ENCODE measurements at regions not wholly inside any gene's neighbourhood (a gene's known extent, or its start where the extent isn't known, plus 50 kb on each side); places are given as distances from the start of the nearest gene placed in this dataset.
"Not testable (repeated sequence)": the region's sequence is repeated elsewhere in the genome, so short reads cannot be mapped to it uniquely, and the experiment has no call there.

- H3K4me1 ChIP-seq (ENCODE audit: control insufficient read depth, insufficient read depth, low read length); H3K27ac ChIP-seq (ENCODE audit: low read length); H3K4me3 ChIP-seq (ENCODE audit: low read length); DNase-seq; H3K9me3 ChIP-seq (replicated peaks; ENCODE audit: control insufficient read depth, low read depth, low read length); H3K36me3 ChIP-seq (ENCODE audit: control insufficient read depth, insufficient read depth, low read length); H3K27me3 ChIP-seq (ENCODE audit: control insufficient read depth, insufficient read depth, low read length): not testable (repeated sequence)
- WGBS (ENCODE audit: insufficient coverage): no CpG with 5 or more reads among the region's 6 CpGs
Measured at GRCh38 chr9:39566782-39567181, 211.3 kb downstream of the SPATA31A1 start.

GRCh38 chr9:39567396-39567795, 211.9 kb downstream of the SPATA31A1 start:
- H3K27ac ChIP-seq (ENCODE audit: low read length); H3K4me1 ChIP-seq (ENCODE audit: control insufficient read depth, insufficient read depth, low read length); H3K9me3 ChIP-seq (replicated peaks; ENCODE audit: control insufficient read depth, low read depth, low read length); H3K4me3 ChIP-seq (ENCODE audit: low read length); H3K27me3 ChIP-seq (ENCODE audit: control insufficient read depth, insufficient read depth, low read length); H3K36me3 ChIP-seq (ENCODE audit: control insufficient read depth, insufficient read depth, low read length); DNase-seq: not testable (repeated sequence)
- WGBS (ENCODE audit: insufficient coverage): no CpG with 5 or more reads among the region's 1 CpG

- H3K4me3 ChIP-seq (ENCODE audit: low read length); H3K36me3 ChIP-seq (ENCODE audit: control insufficient read depth, insufficient read depth, low read length); H3K4me1 ChIP-seq (ENCODE audit: control insufficient read depth, insufficient read depth, low read length); DNase-seq; H3K27ac ChIP-seq (ENCODE audit: low read length); H3K9me3 ChIP-seq (replicated peaks; ENCODE audit: control insufficient read depth, low read depth, low read length); H3K27me3 ChIP-seq (ENCODE audit: control insufficient read depth, insufficient read depth, low read length): not testable (repeated sequence)
- no CpG with 5 or more reads among the region's 2 CpGs for WGBS (ENCODE audit: insufficient coverage)
Measured at GRCh38 chr9:39568900-39569299, 213.4 kb downstream of the SPATA31A1 start.

DNA sequence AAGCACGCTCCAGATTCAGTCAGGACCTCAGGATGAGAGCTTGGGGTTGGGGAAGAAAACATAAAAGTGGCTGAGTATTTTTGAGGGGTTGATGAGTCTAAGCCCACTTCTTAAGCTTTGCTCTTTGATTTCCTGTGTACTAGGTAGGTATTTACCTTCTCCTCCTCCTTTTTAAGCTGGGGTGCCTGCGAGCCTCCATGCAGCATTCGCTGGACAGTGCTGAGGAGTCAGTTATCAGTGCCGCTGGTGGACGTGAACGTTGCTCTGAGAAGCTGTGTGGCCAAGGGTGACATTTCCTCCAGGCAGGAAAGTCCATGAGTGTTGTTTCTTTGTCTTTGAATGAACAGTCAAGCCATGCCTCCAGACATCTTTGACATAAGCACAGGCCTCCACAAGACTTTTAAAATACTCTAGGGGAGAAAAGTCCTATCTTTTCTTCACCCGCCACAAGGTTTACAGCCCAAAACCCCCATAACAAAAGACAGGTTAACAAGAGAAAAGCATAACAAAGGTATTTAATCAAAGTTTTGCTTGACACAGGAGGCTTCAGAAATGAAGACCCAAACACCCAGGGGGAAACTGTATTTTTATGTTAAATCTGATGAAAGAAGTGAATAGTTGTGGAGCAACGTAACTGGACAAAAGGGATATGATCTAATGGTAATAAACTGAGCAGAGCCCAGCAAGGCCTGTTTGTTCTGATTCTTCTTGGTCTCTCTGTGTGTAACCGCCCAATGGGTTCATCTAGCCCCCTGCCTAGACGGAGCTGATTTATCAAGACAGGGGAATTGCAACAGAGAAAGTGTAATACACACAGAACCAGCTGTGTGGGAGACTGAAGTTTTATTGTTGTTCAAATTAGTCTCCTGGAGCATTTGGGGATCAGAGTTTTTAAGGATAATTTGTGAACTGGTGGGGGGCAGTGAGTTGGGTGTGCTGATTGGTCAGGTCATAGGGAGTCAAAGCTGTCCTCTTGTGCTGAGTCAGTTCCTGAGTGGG, 217.9 kb downstream of the SPATA31A1 start:
- not testable (repeated sequence) for H3K4me1 ChIP-seq (ENCODE audit: control insufficient read depth, insufficient read depth, low read length); H3K27ac ChIP-seq (ENCODE audit: low read length); H3K9me3 ChIP-seq (replicated peaks; ENCODE audit: control insufficient read depth, low read depth, low read length); DNase-seq; H3K4me3 ChIP-seq (ENCODE audit: low read length); H3K27me3 ChIP-seq (ENCODE audit: control insufficient read depth, insufficient read depth, low read length); H3K36me3 ChIP-seq (ENCODE audit: control insufficient read depth, insufficient read depth, low read length)
- WGBS (ENCODE audit: insufficient coverage): no CpG with 5 or more reads among the region's 10 CpGs

- H3K4me3 ChIP-seq (ENCODE audit: low read length); H3K27me3 ChIP-seq (ENCODE audit: control insufficient read depth, insufficient read depth, low read length); H3K36me3 ChIP-seq (ENCODE audit: control insufficient read depth, insufficient read depth, low read length); H3K27ac ChIP-seq (ENCODE audit: low read length); DNase-seq; H3K4me1 ChIP-seq (ENCODE audit: control insufficient read depth, insufficient read depth, low read length); H3K9me3 ChIP-seq (replicated peaks; ENCODE audit: control insufficient read depth, low read depth, low read length): not testable (repeated sequence)
- WGBS (ENCODE audit: insufficient coverage): no CpG with 5 or more reads among the region's 4 CpGs
Measured at GRCh38 chr9:39579000-39579399, 223.5 kb downstream of the SPATA31A1 start.

GRCh38 chr9:39581296-39581695, 225.8 kb downstream of the SPATA31A1 start:
- H3K36me3 ChIP-seq (ENCODE audit: control insufficient read depth, insufficient read depth, low read length); DNase-seq; H3K27me3 ChIP-seq (ENCODE audit: control insufficient read depth, insufficient read depth, low read length); H3K4me3 ChIP-seq (ENCODE audit: low read length); H3K4me1 ChIP-seq (ENCODE audit: control insufficient read depth, insufficient read depth, low read length); H3K9me3 ChIP-seq (replicated peaks; ENCODE audit: control insufficient read depth, low read depth, low read length); H3K27ac ChIP-seq (ENCODE audit: low read length): not testable (repeated sequence)
- WGBS (ENCODE audit: insufficient coverage): no CpG with 5 or more reads among the region's 3 CpGs

GRCh38 chr9:39582677-39583412, 227.4 kb downstream of the SPATA31A1 start:
- H3K36me3 ChIP-seq (ENCODE audit: control insufficient read depth, insufficient read depth, low read length); H3K9me3 ChIP-seq (replicated peaks; ENCODE audit: control insufficient read depth, low read depth, low read length); H3K4me3 ChIP-seq (ENCODE audit: low read length); H3K27ac ChIP-seq (ENCODE audit: low read length); H3K27me3 ChIP-seq (ENCODE audit: control insufficient read depth, insufficient read depth, low read length); H3K4me1 ChIP-seq (ENCODE audit: control insufficient read depth, insufficient read depth, low read length); DNase-seq: not testable (repeated sequence)
- no CpG with 5 or more reads among the region's 1 CpG for WGBS (ENCODE audit: insufficient coverage)

DNA sequence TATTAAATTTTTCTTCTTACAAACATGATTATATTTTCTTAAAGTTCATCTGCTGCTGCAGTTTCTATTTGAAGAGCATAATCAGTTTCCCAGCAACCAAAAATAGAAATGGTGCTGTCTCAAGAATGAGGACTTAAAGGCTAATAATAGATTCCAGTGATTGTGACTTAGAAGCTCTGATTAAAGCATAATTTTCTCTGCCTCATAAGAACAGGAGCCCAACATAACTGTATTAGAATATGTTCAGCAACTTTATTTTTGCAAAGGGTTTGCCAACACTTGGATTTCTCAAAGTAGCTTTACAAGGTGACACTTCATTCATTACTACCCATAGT, 227.9 kb downstream of the SPATA31A1 start:
- H3K4me1 ChIP-seq (ENCODE audit: control insufficient read depth, insufficient read depth, low read length); H3K9me3 ChIP-seq (replicated peaks; ENCODE audit: control insufficient read depth, low read depth, low read length); DNase-seq; H3K27ac ChIP-seq (ENCODE audit: low read length); H3K4me3 ChIP-seq (ENCODE audit: low read length); H3K27me3 ChIP-seq (ENCODE audit: control insufficient read depth, insufficient read depth, low read length); H3K36me3 ChIP-seq (ENCODE audit: control insufficient read depth, insufficient read depth, low read length): not testable (repeated sequence)

GRCh38 chr9:39585233-39585632, 229.8 kb downstream of the SPATA31A1 start:
- not testable (repeated sequence) for H3K27me3 ChIP-seq (ENCODE audit: control insufficient read depth, insufficient read depth, low read length); H3K4me1 ChIP-seq (ENCODE audit: control insufficient read depth, insufficient read depth, low read length); H3K36me3 ChIP-seq (ENCODE audit: control insufficient read depth, insufficient read depth, low read length); H3K9me3 ChIP-seq (replicated peaks; ENCODE audit: control insufficient read depth, low read depth, low read length); DNase-seq; H3K27ac ChIP-seq (ENCODE audit: low read length); H3K4me3 ChIP-seq (ENCODE audit: low read length)
- WGBS (ENCODE audit: insufficient coverage): no CpG with 5 or more reads among the region's 7 CpGs

- no peak overlapping the region for H3K4me3 ChIP-seq (ENCODE audit: low read length)
- H3K4me1 ChIP-seq (ENCODE audit: control insufficient read depth, insufficient read depth, low read length): no peaks in the 10 kb centered on the region
- H3K9me3 ChIP-seq (replicated peaks; ENCODE audit: control insufficient read depth, low read depth, low read length): no peaks in the 10 kb centered on the region
- peak; percentile 9 for DNase-seq
- H3K27me3 ChIP-seq (ENCODE audit: control insufficient read depth, insufficient read depth, low read length): no peaks in the 10 kb centered on the region
- no peaks in the 10 kb centered on the region for H3K36me3 ChIP-seq (ENCODE audit: control insufficient read depth, insufficient read depth, low read length)
- H3K27ac ChIP-seq (ENCODE audit: low read length): no peak overlapping the region
- 83% methylated on average over 2 of the region's 3 CpGs for WGBS (ENCODE audit: insufficient coverage)
Measured at GRCh38 chr9:39587844-39588499, 232.5 kb downstream of the SPATA31A1 start.
